Pancreas (tissue), 10 donors: ENCODE measurements at regions not wholly inside any gene's neighbourhood (a gene's known extent, or its start where the extent isn't known, plus 50 kb on each side); places are given as distances from the start of the nearest gene placed in this dataset.

Experiments
- ATAC-seq, 4 donors: fragments of 200-7000 bp; cut with Tn5 transposase; one replicate each; pipeline versions ENCODE4 v1.8.0 to v1.9.1; 2020; ENCODE audit warnings: mild to moderate bottlenecking in 4 of 4, moderate library complexity in 4 of 4
- DNase-seq, 6 donors: peaks; one replicate each; pipeline ENCODE4 v3.0.0-alpha.2; 2020
- FAIRE-seq: peaks from 2 replicates; lab custom pipeline; 2012; peaks lifted over from hg19 to GRCh38; lab: Jason Lieb, UNC
- H3K27ac ChIP-seq, 4 donors: fragments of 200-600 bp; sonication (generic); 1 replicate in 3 of 4; 2 replicates in 1 of 4; pipeline versions ENCODE4 v1.5.0 to v1.8.0; 2020
- H3K27me3 ChIP-seq, 4 donors: fragments of 200-600 bp; one replicate each; pipeline ENCODE4 v1.8.0; 2021
- H3K36me3 ChIP-seq, 3 donors: fragments of 200-600 bp; sonication (generic) in 1 of 3; one replicate each; pipeline versions ENCODE4 v1.5.0 to v1.8.0; 2020 to 2021
- H3K4me1 ChIP-seq, 3 donors: fragments of 200-600 bp; one replicate each; pipeline ENCODE4 v1.8.0; 2021
- H3K4me3 ChIP-seq, 4 donors: fragments of 200-600 bp; sonication (generic) in 2 of 4; one replicate each; pipeline versions ENCODE4 v1.5.0 to v1.8.0; 2020 to 2021
- H3K9me3 ChIP-seq, 4 donors: fragments of 200-600 bp; one replicate each; pipeline ENCODE4 v1.8.0; 2021
- CTCF ChIP-seq, 4 donors: fragments of 200-600 bp; sonication (generic) in 3 of 4; IDR thresholded peaks; one replicate each; pipeline versions ENCODE4 v1.5.0 to v1.8.0; 2021; ENCODE audit warnings: antibody characterized with exemption in 4 of 4
- WGBS, 2 donors: extraction: QIAGEN DNeasy Blood & Tissue Kit; methylation state at CpG; one replicate each; pipeline ENCODE4 v1.1.7; 2013; 5-methylcytosine and 5-hydroxymethylcytosine counted together
- intact Hi-C, 3 donors: fragments of 100-400 bp; cut with DNase I; formaldehyde crosslinking; loops; one replicate each; pipeline versions ENCODE4 v1.11.1 to v1.14.2; 2022
- donor health status: healthy with polysubstance abuse.
- donor health status: DM: no; HTN: no; CAD: no; lungs with moderate emphysema.
- donor health status: DM: no; HTN: no; CAD: no.
- donor health status: control.
- donor health status: control.
- donor health status: Bipolar disorder and iron deficiency.
- donor health status: DM: yes; HTN: yes; CAD: no.
- donor health status: DM: no; HTN: no; CAD: no.
- donor health status: DM: no; HTN: no; CAD: no.
- donor health status: DM: yes; HTN: yes; CAD: no.

- ATAC-seq (no peak), DNase-seq (no peak), FAIRE-seq (no peak)
- H3K4me1 ChIP-seq, result peaks cover 7 to 10% (median 7%) of the 10 kb centered on the region in 3 donors
- no peak for TF ChIP-seq CTCF (IDR thresholded peaks at IDR 0.05)
- no peaks in the 10 kb centered on the region for H3K9me3 ChIP-seq
- H3K36me3 ChIP-seq, result no peaks in the 10 kb centered on the region
- H3K27me3 ChIP-seq, result no peaks in the 10 kb centered on the region
- H3K4me3 ChIP-seq, result no peak overlapping the region
- no peak overlapping the region for H3K27ac ChIP-seq
- intact Hi-C loops, result no loop called here
Observed at GRCh38 chr21:28144089-28144488, 848.6 kb downstream of the LTN1 start.

GRCh38 chr21:28142697-28143096, 850.0 kb downstream of the LTN1 start:
- intact Hi-C loops, result no loop called here
- Histone ChIP-seq H3K4me3 (no peak overlapping the region), H3K9me3 (no peaks in the 10 kb centered on the region), H3K27ac (no peak overlapping the region), H3K36me3 (no peaks in the 10 kb centered on the region), H3K4me1 (no peaks in the 10 kb centered on the region), H3K27me3 (no peaks in the 10 kb centered on the region)
- TF ChIP-seq CTCF (IDR thresholded peaks at IDR 0.05), result no peak
- DNase-seq (no peak), ATAC-seq (peak in 2 of 4 donors; percentile 61 to 69), FAIRE-seq (no peak)

GRCh38 chr21:28138272-28138671, 854.4 kb downstream of the LTN1 start:
- Histone ChIP-seq H3K27ac (no peak overlapping the region), H3K9me3 (no peaks in the 10 kb centered on the region), H3K4me3 (no peak overlapping the region), H3K4me1 (no peaks in the 10 kb centered on the region), H3K27me3 (no peaks in the 10 kb centered on the region), H3K36me3 (no peaks in the 10 kb centered on the region)
- ATAC-seq (no peak), DNase-seq (no peak), FAIRE-seq (no peak)
- no peak for TF ChIP-seq CTCF (IDR thresholded peaks at IDR 0.05)
- 89 to 93% methylated on average over 2 of the region's 2 CpGs for WGBS, 2 donors
- intact Hi-C loops, result no loop called here

GRCh38 chr21:28136656-28137255, 855.9 kb downstream of the LTN1 start:
- H3K4me3 ChIP-seq, result no peak overlapping the region
- no peaks in the 10 kb centered on the region for H3K27me3 ChIP-seq
- DNase-seq, result no peak
- H3K4me1 ChIP-seq, result no peaks in the 10 kb centered on the region
- TF ChIP-seq CTCF (IDR thresholded peaks at IDR 0.05), result no peak
- 63 to 95% methylated on average over 3 of the region's 3 CpGs for WGBS, 2 donors
- no peaks in the 10 kb centered on the region for H3K9me3 ChIP-seq
- no peak for FAIRE-seq
- intact Hi-C loops, result no loop called here
- no peak overlapping the region for H3K27ac ChIP-seq
- no peak for ATAC-seq
- no peaks in the 10 kb centered on the region for H3K36me3 ChIP-seq

- H3K4me1 ChIP-seq, result no peaks in the 10 kb centered on the region
- H3K36me3 ChIP-seq, result no peaks in the 10 kb centered on the region
- no peak for FAIRE-seq
- H3K4me3 ChIP-seq, result no peak overlapping the region
- WGBS, 2 donors, result 87 to 91% methylated on average over 2 of the region's 2 CpGs
- H3K27me3 ChIP-seq, result no peaks in the 10 kb centered on the region
- ATAC-seq, result peak in 2 of 4 donors; percentile 37 to 59
- no peaks in the 10 kb centered on the region for H3K9me3 ChIP-seq
- TF ChIP-seq CTCF (IDR thresholded peaks at IDR 0.05), result no peak
- DNase-seq, result no peak
- intact Hi-C loops, result no loop called here
- H3K27ac ChIP-seq, result no peak overlapping the region
Observed at GRCh38 chr21:28135646-28136045, 857.0 kb downstream of the LTN1 start.
